Stomach (tissue), 8 donors: ENCODE measurements at regions not wholly inside any gene's neighbourhood (a gene's known extent, or its start where the extent isn't known, plus 50 kb on each side); places are given as distances from the start of the nearest gene placed in this dataset.

Source experiments
- DNase-seq, 2 donors: peaks; one replicate each; pipeline versions ENCODE4 v3.0.0 to v3.0.0-alpha.2; 2013 to 2019
- H3K27ac ChIP-seq, 5 donors: fragments of 200-600 bp in 4 of 5; sonication (generic) in 4 of 5; one replicate each; pipeline ENCODE4 v1.5.1; 2013 to 2019; ENCODE audit warnings: mild to moderate bottlenecking in 1 of 5, moderate library complexity in 1 of 5
- H3K27me3 ChIP-seq, 3 donors: fragments of 200-600 bp; sonication (generic); one replicate each; pipeline ENCODE4 v1.5.1; 2017 to 2019; ENCODE audit warnings: mixed run types in 1 of 3
- H3K36me3 ChIP-seq, 4 donors: fragments of 200-600 bp; sonication (generic); 1 replicate in 3 of 4; 2 replicates in 1 of 4; pipeline ENCODE4 v1.5.1; 2016 to 2019
- H3K4me1 ChIP-seq, 4 donors: fragments of 200-600 bp; sonication (generic); one replicate each; pipeline ENCODE4 v1.5.1; 2016 to 2019
- H3K4me3 ChIP-seq, 4 donors: fragments of 200-600 bp; sonication (generic) in 3 of 4; one replicate each; pipeline ENCODE4 v1.5.1; 2016 to 2019; ENCODE audit warnings: mild to moderate bottlenecking in 1 of 4
- H3K9me3 ChIP-seq, 4 donors: fragments of 200-600 bp; sonication (generic); one replicate each; pipeline ENCODE4 v1.5.1; 2016 to 2019
- CTCF ChIP-seq, 7 experiments: fragments of 450-650 bp in 4 of 7; fragments of 200-600 bp in 3 of 7; sonication (generic) in 3 of 7; IDR thresholded peaks; one replicate each; pipeline ENCODE4 v1.5.1; 2016 to 2019; ENCODE audit warnings: antibody characterized with exemption in 7 of 7, control low read depth in 2 of 7, mild to moderate bottlenecking in 1 of 7
- EP300 ChIP-seq: sonication (generic); formaldehyde crosslinking; IDR thresholded peaks from one replicate; pipeline ENCODE4 v1.6.1; 2017; ENCODE audit warnings: antibody characterized with exemption
- POLR2A ChIP-seq, 4 donors: fragments of 450-650 bp; IDR thresholded peaks; one replicate each; pipeline ENCODE4 v1.6.1; 2016; ENCODE audit warnings: antibody characterized with exemption in 4 of 4, control low read depth in 2 of 4, mild to moderate bottlenecking in 1 of 4, moderate library complexity in 1 of 4
- POLR2AphosphoS5 ChIP-seq, 3 donors: sonication (generic); formaldehyde crosslinking; IDR thresholded peaks; one replicate each; pipeline ENCODE4 v1.6.1; 2016; ENCODE audit warnings: antibody characterized with exemption in 3 of 3
- WGBS, 5 donors: extraction: QIAGEN DNeasy Blood & Tissue Kit in 3 of 5; methylation state at CpG; one replicate each; pipeline versions ENCODE4 v1.1.5 to v1.1.7; 2013 to 2018; 5-methylcytosine and 5-hydroxymethylcytosine counted together
- intact Hi-C: fragments of 100-400 bp; cut with DNase I; formaldehyde crosslinking; loops from one replicate; pipeline ENCODE4 v1.15.1; 2023; ENCODE audit warnings: low total_unique reads
- donor health status: healthy with polysubstance abuse.
- donor health status: Bipolar disorder and iron deficiency.
- donor health status: healthy.

- 87 to 96% (median 93%) methylated on average over 12 of the region's 12 CpGs for WGBS, 5 donors
- Histone ChIP-seq H3K9me3 (no peaks in the 10 kb centered on the region), H3K4me3 (no peak overlapping the region), H3K27me3 (no peaks in the 10 kb centered on the region), H3K27ac (no peak overlapping the region), H3K4me1 (no peaks in the 10 kb centered on the region), H3K36me3 (no peaks in the 10 kb centered on the region)
- no peak for DNase-seq
- TF ChIP-seq CTCF (IDR thresholded peaks at IDR 0.05) = no peak
- TF ChIP-seq POLR2A (IDR thresholded peaks at IDR 0.05) = no peak
- TF ChIP-seq EP300 = no peak
- TF ChIP-seq POLR2AphosphoS5 (IDR thresholded peaks at IDR 0.05) = no peak
- intact Hi-C loops = no loop called here
Measured at GRCh38 chr21:20425856-20426255, 572.4 kb upstream of the NCAM2 start.

GRCh38 chr21:20440338-20440737 is 557.9 kb upstream of the NCAM2 start:
- Histone ChIP-seq H3K27me3 (no peaks in the 10 kb centered on the region), H3K36me3 (no peaks in the 10 kb centered on the region), H3K27ac (no peak overlapping the region), H3K4me1 (no peaks in the 10 kb centered on the region), H3K4me3 (no peak overlapping the region), H3K9me3 (no peaks in the 10 kb centered on the region)
- DNase-seq = no peak
- 68 to 89% (median 81%) methylated on average over 5 of the region's 5 CpGs for WGBS, 5 donors
- TF ChIP-seq POLR2AphosphoS5 (IDR thresholded peaks at IDR 0.05) = no peak
- no peak for TF ChIP-seq CTCF (IDR thresholded peaks at IDR 0.05)
- intact Hi-C loops = no loop called here

GRCh38 chr21:20443558-20444155 is 554.6 kb upstream of the NCAM2 start:
- no peaks in the 10 kb centered on the region for H3K4me1 ChIP-seq
- H3K27me3 ChIP-seq = no peaks in the 10 kb centered on the region
- WGBS, 5 donors = 58 to 72% (median 64%) methylated on average over 13 of the region's 13 CpGs
- intact Hi-C loops = no loop called here
- H3K9me3 ChIP-seq = no peaks in the 10 kb centered on the region
- peak in 1 of 2 donors; percentile 33 for DNase-seq
- no peak overlapping the region for H3K27ac ChIP-seq
- H3K36me3 ChIP-seq = no peaks in the 10 kb centered on the region
- H3K4me3 ChIP-seq = no peak overlapping the region
- TF ChIP-seq EP300 (no peak), POLR2A (IDR thresholded peaks at IDR 0.05) (no peak), POLR2AphosphoS5 (IDR thresholded peaks at IDR 0.05) (no peak), CTCF (IDR thresholded peaks at IDR 0.05) (peak in 2 of 7 experiments; percentile 21 to 22)

GRCh38 chr21:20445971-20446370 is 552.2 kb upstream of the NCAM2 start:
- DNase-seq = no peak
- H3K27ac ChIP-seq = no peak overlapping the region
- H3K36me3 ChIP-seq = no peaks in the 10 kb centered on the region
- no peaks in the 10 kb centered on the region for H3K27me3 ChIP-seq
- intact Hi-C loops = no loop called here
- H3K4me1 ChIP-seq = no peaks in the 10 kb centered on the region
- no peaks in the 10 kb centered on the region for H3K9me3 ChIP-seq
- H3K4me3 ChIP-seq = no peak overlapping the region
- TF ChIP-seq POLR2AphosphoS5 (IDR thresholded peaks at IDR 0.05) = no peak
- no peak for TF ChIP-seq CTCF (IDR thresholded peaks at IDR 0.05)
- no peak for TF ChIP-seq POLR2A (IDR thresholded peaks at IDR 0.05)
- TF ChIP-seq EP300 = no peak
- WGBS, 5 donors = 66 to 83% (median 76%) methylated on average over 2 of the region's 2 CpGs
